Smooth muscle cell (in vitro differentiated cells): ENCODE measurements at regions not wholly inside any gene's neighbourhood (a gene's known extent, or its start where the extent isn't known, plus 50 kb on each side); places are given as distances from the start of the nearest gene placed in this dataset.

ENCODE experiments used
- DNase-seq: peaks from one replicate; lab custom pipeline; 2025; ENCODE audit not compliant: unreplicated experiment; lab: John Stamatoyannopoulos, UW
- H2AFZ ChIP-seq: fragments of 200-600 bp; sonication (generic); 2 replicates; pipeline ENCODE4 v1.6.0; 2016; ENCODE audit warnings: antibody characterized with exemption, low read depth, mild to moderate bottlenecking
- H3F3A ChIP-seq: fragments of 200-600 bp; sonication (generic); 2 replicates; pipeline ENCODE4 v1.6.0; 2017; ENCODE audit warnings: antibody characterized with exemption, low read depth
- H3K27ac ChIP-seq: fragments of 200-600 bp; sonication (generic); 2 replicates; pipeline ENCODE4 v1.5.1; 2016; ENCODE audit warnings: low read depth, mild to moderate bottlenecking
- H3K27me3 ChIP-seq: fragments of 200-600 bp; sonication (generic); 2 replicates; pipeline ENCODE4 v1.6.1; 2016; ENCODE audit warnings: low read depth, mild to moderate bottlenecking
- H3K36me3 ChIP-seq: fragments of 200-600 bp; sonication (generic); 2 replicates; pipeline ENCODE4 v1.5.1; 2016; ENCODE audit warnings: low read depth
- H3K4me1 ChIP-seq: fragments of 200-600 bp; sonication (generic); 2 replicates; pipeline ENCODE4 v1.5.1; 2016; ENCODE audit warnings: low read depth
- H3K4me2 ChIP-seq: fragments of 200-600 bp; sonication (generic); 2 replicates; pipeline ENCODE4 v1.6.0; 2016; ENCODE audit warnings: mild to moderate bottlenecking
- H3K4me3 ChIP-seq: fragments of 200-600 bp; sonication (generic); 2 replicates; pipeline ENCODE4 v1.5.1; 2016; ENCODE audit warnings: mild to moderate bottlenecking
- H3K79me2 ChIP-seq: fragments of 200-600 bp; sonication (generic); 2 replicates; pipeline ENCODE4 v1.6.0; 2016; ENCODE audit warnings: low read depth, mild to moderate bottlenecking
- H3K9ac ChIP-seq: fragments of 200-600 bp; sonication (generic); 2 replicates; pipeline ENCODE4 v1.6.0; 2016; ENCODE audit warnings: low read depth
- H3K9me3 ChIP-seq: fragments of 200-600 bp; sonication (generic); replicated peaks from 2 replicates; pipeline ENCODE4 v1.5.1; 2016; ENCODE audit warnings: low read depth
- H4K20me1 ChIP-seq: fragments of 200-600 bp; sonication (generic); 2 replicates; pipeline ENCODE4 v1.6.0; 2016; ENCODE audit warnings: low read depth
- WGBS: methylation state at CpG from one replicate; pipeline ENCODE4 v1.1.7; 2016; ENCODE audit warnings: low lambda C conversion rate; 5-methylcytosine and 5-hydroxymethylcytosine counted together
- TF ChIP-seq, protein P1 (sequence below): fragments of 200-600 bp; sonication (generic); IDR thresholded peaks from 2 replicates; pipeline ENCODE4 v1.5.1; 2017; ENCODE audit warnings: borderline replicate concordance, mild to moderate bottlenecking, antibody characterized with exemption; ENCODE audit not compliant: insufficient read depth, poor library complexity, severe bottlenecking

GRCh38 chr16:6331770-6332169, 1000.9 kb upstream of the RBFOX1 start:
- no peaks in the 10 kb centered on the region for H3K9me3 ChIP-seq
- no peak overlapping the region for H3K27ac ChIP-seq
- no peak overlapping the region for H3K4me3 ChIP-seq
- H3K36me3 ChIP-seq = no peaks in the 10 kb centered on the region
- H3K79me2 ChIP-seq = no peaks in the 10 kb centered on the region
- no peaks in the 10 kb centered on the region for H3F3A ChIP-seq
- no peak overlapping the region for H3K4me2 ChIP-seq
- no peaks in the 10 kb centered on the region for H4K20me1 ChIP-seq
- TF ChIP-seq, protein P1, sequence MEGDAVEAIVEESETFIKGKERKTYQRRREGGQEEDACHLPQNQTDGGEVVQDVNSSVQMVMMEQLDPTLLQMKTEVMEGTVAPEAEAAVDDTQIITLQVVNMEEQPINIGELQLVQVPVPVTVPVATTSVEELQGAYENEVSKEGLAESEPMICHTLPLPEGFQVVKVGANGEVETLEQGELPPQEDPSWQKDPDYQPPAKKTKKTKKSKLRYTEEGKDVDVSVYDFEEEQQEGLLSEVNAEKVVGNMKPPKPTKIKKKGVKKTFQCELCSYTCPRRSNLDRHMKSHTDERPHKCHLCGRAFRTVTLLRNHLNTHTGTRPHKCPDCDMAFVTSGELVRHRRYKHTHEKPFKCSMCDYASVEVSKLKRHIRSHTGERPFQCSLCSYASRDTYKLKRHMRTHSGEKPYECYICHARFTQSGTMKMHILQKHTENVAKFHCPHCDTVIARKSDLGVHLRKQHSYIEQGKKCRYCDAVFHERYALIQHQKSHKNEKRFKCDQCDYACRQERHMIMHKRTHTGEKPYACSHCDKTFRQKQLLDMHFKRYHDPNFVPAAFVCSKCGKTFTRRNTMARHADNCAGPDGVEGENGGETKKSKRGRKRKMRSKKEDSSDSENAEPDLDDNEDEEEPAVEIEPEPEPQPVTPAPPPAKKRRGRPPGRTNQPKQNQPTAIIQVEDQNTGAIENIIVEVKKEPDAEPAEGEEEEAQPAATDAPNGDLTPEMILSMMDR = no peak
- DNase-seq = no peak
- no peak overlapping the region for H2AFZ ChIP-seq
- H3K4me1 ChIP-seq = no peaks in the 10 kb centered on the region
- WGBS = 88% methylated on average over 3 of the region's 3 CpGs
- H3K9ac ChIP-seq = no peak overlapping the region
- no peaks in the 10 kb centered on the region for H3K27me3 ChIP-seq

- TF ChIP-seq, protein P1 = no peak
- peaks cover 16% of the 10 kb centered on the region for H3K4me1 ChIP-seq
- H4K20me1 ChIP-seq = no peaks in the 10 kb centered on the region
- H3K27me3 ChIP-seq = no peaks in the 10 kb centered on the region
- no peak overlapping the region for H2AFZ ChIP-seq
- H3K79me2 ChIP-seq = no peaks in the 10 kb centered on the region
- no peaks in the 10 kb centered on the region for H3K36me3 ChIP-seq
- H3K4me2 ChIP-seq = no peak overlapping the region
- H3K27ac ChIP-seq = no peak overlapping the region
- H3F3A ChIP-seq = no peaks in the 10 kb centered on the region
- 32% methylated on average over 4 of the region's 4 CpGs for WGBS
- H3K9me3 ChIP-seq = no peaks in the 10 kb centered on the region
- H3K9ac ChIP-seq = no peak overlapping the region
- DNase-seq = no peak
- H3K4me3 ChIP-seq = no peak overlapping the region
These were observed 1014.7 kb upstream of the RBFOX1 start for GRCh38 chr16:6317934-6318333.

GRCh38 chr16:6309271-6309670, 1023.4 kb upstream of the RBFOX1 start:
- WGBS = 94% methylated on average over 8 of the region's 8 CpGs
- H3K4me2 ChIP-seq = no peak overlapping the region

GRCh38 chr16:6308176-6308575, 1024.5 kb upstream of the RBFOX1 start:
- H3K4me2 ChIP-seq = no peak overlapping the region
- no peaks in the 10 kb centered on the region for H3K9me3 ChIP-seq
- no peak overlapping the region for H3K4me3 ChIP-seq
- no peaks in the 10 kb centered on the region for H4K20me1 ChIP-seq
- H3K9ac ChIP-seq = no peak overlapping the region
- no peak for DNase-seq
- TF ChIP-seq, protein P1 = no peak
- H3K79me2 ChIP-seq = no peaks in the 10 kb centered on the region
- no peak overlapping the region for H3K27ac ChIP-seq
- no peaks in the 10 kb centered on the region for H3K27me3 ChIP-seq
- 65% methylated on average over 2 of the region's 2 CpGs for WGBS
- no peaks in the 10 kb centered on the region for H3F3A ChIP-seq
- H3K36me3 ChIP-seq = no peaks in the 10 kb centered on the region
- no peak overlapping the region for H2AFZ ChIP-seq
- no peaks in the 10 kb centered on the region for H3K4me1 ChIP-seq

More at GRCh38 chr16:6309271-6309670, 1023.4 kb upstream of the RBFOX1 start:
- no peaks in the 10 kb centered on the region for H3F3A ChIP-seq
- no peak overlapping the region for H3K27ac ChIP-seq
- no peaks in the 10 kb centered on the region for H3K4me1 ChIP-seq
- H3K79me2 ChIP-seq = no peaks in the 10 kb centered on the region
- H3K4me3 ChIP-seq = no peak overlapping the region
- DNase-seq = no peak
- no peaks in the 10 kb centered on the region for H3K36me3 ChIP-seq
- no peaks in the 10 kb centered on the region for H3K27me3 ChIP-seq
- TF ChIP-seq, protein P1 = no peak
- H2AFZ ChIP-seq = no peak overlapping the region
- no peak overlapping the region for H3K9ac ChIP-seq
- H4K20me1 ChIP-seq = no peaks in the 10 kb centered on the region
- H3K9me3 ChIP-seq = no peaks in the 10 kb centered on the region
